Fibroblast of lung (primary cell): ENCODE measurements at regions not wholly inside any gene's neighbourhood (a gene's known extent, or its start where the extent isn't known, plus 50 kb on each side); places are given as distances from the start of the nearest gene placed in this dataset.

ENCODE experiments used
- EZH2 ChIP-seq: IDR thresholded peaks from 2 replicates; pipeline ENCODE4 v1.5.1; 2012; ENCODE audit warnings: low read length, control low read depth, mild to moderate bottlenecking; ENCODE audit errors: missing control alignments
- TF ChIP-seq, protein P1 (sequence below), 2 donors: IDR thresholded peaks in 1 of 2; conservative IDR thresholded peaks in 1 of 2; 1 replicate in 1 of 2; 2 replicates in 1 of 2; pipeline ENCODE4 v1.5.1; 2011 to 2012; ENCODE audit warnings: low read length in 2 of 2, control low read depth in 1 of 2, inconsistent platforms in 1 of 2, low read depth in 1 of 2, mild to moderate bottlenecking in 1 of 2

GRCh38 chr4:110878413-110878812, 255.5 kb upstream of the PITX2 start:
- TF ChIP-seq, protein P1, sequence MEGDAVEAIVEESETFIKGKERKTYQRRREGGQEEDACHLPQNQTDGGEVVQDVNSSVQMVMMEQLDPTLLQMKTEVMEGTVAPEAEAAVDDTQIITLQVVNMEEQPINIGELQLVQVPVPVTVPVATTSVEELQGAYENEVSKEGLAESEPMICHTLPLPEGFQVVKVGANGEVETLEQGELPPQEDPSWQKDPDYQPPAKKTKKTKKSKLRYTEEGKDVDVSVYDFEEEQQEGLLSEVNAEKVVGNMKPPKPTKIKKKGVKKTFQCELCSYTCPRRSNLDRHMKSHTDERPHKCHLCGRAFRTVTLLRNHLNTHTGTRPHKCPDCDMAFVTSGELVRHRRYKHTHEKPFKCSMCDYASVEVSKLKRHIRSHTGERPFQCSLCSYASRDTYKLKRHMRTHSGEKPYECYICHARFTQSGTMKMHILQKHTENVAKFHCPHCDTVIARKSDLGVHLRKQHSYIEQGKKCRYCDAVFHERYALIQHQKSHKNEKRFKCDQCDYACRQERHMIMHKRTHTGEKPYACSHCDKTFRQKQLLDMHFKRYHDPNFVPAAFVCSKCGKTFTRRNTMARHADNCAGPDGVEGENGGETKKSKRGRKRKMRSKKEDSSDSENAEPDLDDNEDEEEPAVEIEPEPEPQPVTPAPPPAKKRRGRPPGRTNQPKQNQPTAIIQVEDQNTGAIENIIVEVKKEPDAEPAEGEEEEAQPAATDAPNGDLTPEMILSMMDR (conservative IDR thresholded peaks at IDR 0.05 in 1 of 2, IDR thresholded peaks at IDR 0.05 in 1 of 2; ENCODE audit: low read depth in 1 of 2, low read length in 2 of 2): no peak
- TF ChIP-seq EZH2: no peak
